Spleen (tissue), 11 donors: ENCODE measurements at regions not wholly inside any gene's neighbourhood (a gene's known extent, or its start where the extent isn't known, plus 50 kb on each side); places are given as distances from the start of the nearest gene placed in this dataset.

Experiments used
- DNase-seq: peaks from one replicate; pipeline ENCODE4 v3.0.0-alpha.2; 2020
- H3K27ac ChIP-seq, 8 donors: fragments of 200-600 bp; sonication (generic) in 7 of 8; 1 replicate in 4 of 8; 2 replicates in 4 of 8; pipeline versions ENCODE4 v1.5.0 to v1.8.0; 2016 to 2021; ENCODE audit warnings: inconsistent platforms in 4 of 8, mild to moderate bottlenecking in 4 of 8, moderate library complexity in 1 of 8
- H3K27me3 ChIP-seq, 7 donors: fragments of 200-600 bp; sonication (generic) in 6 of 7; replicated peaks in 1 of 7; 1 replicate in 4 of 7; 2 replicates in 3 of 7; pipeline versions ENCODE4 v1.5.0 to v1.8.0; 2016 to 2021; ENCODE audit warnings: inconsistent platforms in 3 of 7, mild to moderate bottlenecking in 1 of 7
- H3K36me3 ChIP-seq, 6 donors: fragments of 200-600 bp; sonication (generic) in 5 of 6; 1 replicate in 4 of 6; 2 replicates in 2 of 6; pipeline versions ENCODE4 v1.5.0 to v1.8.0; 2016 to 2021; ENCODE audit warnings: inconsistent platforms in 2 of 6
- H3K4me1 ChIP-seq, 6 donors: fragments of 200-600 bp; sonication (generic) in 5 of 6; 1 replicate in 3 of 6; 2 replicates in 3 of 6; pipeline versions ENCODE4 v1.5.0 to v1.8.0; 2016 to 2021; ENCODE audit warnings: inconsistent platforms in 3 of 6
- H3K4me3 ChIP-seq, 8 donors: fragments of 200-600 bp; sonication (generic) in 7 of 8; 1 replicate in 4 of 8; 2 replicates in 4 of 8; pipeline versions ENCODE4 v1.5.0 to v1.8.0; 2016 to 2021; ENCODE audit warnings: inconsistent platforms in 4 of 8, mild to moderate bottlenecking in 4 of 8, moderate library complexity in 2 of 8
- H3K9me3 ChIP-seq, 8 donors: fragments of 200-600 bp; sonication (generic) in 7 of 8; 1 replicate in 4 of 8; 2 replicates in 4 of 8; pipeline versions ENCODE4 v1.5.0 to v1.8.0; 2016 to 2021; ENCODE audit warnings: inconsistent platforms in 4 of 8
- CTCF ChIP-seq, 11 experiments: fragments of 200-600 bp in 7 of 11; fragments of 450-650 bp in 4 of 11; sonication (generic) in 4 of 11; IDR thresholded peaks in 8 of 11; conservative IDR thresholded peaks in 3 of 11; 1 replicate in 7 of 11; 2 replicates in 4 of 11; pipeline versions ENCODE4 v1.4.0 to v1.8.0; 2016 to 2021; ENCODE audit warnings: antibody characterized with exemption in 11 of 11, inconsistent platforms in 4 of 11, mild to moderate bottlenecking in 1 of 11
- POLR2A ChIP-seq, 3 donors: fragments of 450-650 bp; IDR thresholded peaks; one replicate each; pipeline ENCODE4 v1.5.1; 2017; ENCODE audit warnings: antibody characterized with exemption in 3 of 3, mild to moderate bottlenecking in 1 of 3
- POLR2AphosphoS5 ChIP-seq, 3 donors: sonication (generic); formaldehyde crosslinking; IDR thresholded peaks; one replicate each; pipeline ENCODE4 v1.5.1; 2017; ENCODE audit warnings: antibody characterized with exemption in 3 of 3
- WGBS, 5 donors: extraction: QIAGEN DNeasy Blood & Tissue Kit in 3 of 5; methylation state at CpG; one replicate each; pipeline versions ENCODE4 v1.1.5 to v1.1.7; 2013 to 2018; 5-methylcytosine and 5-hydroxymethylcytosine counted together
- intact Hi-C: fragments of 100-400 bp; cut with DNase I; formaldehyde crosslinking; loops from one replicate; pipeline ENCODE4 v1.15.0; 2023; ENCODE audit warnings: low total_unique reads
- donor health status: healthy with polysubstance abuse.
- donor health status: DM: no; HTN: no; CAD: no; lungs with moderate emphysema.
- donor health status: DM: no; HTN: no; CAD: no.
- donor health status: Bipolar disorder and iron deficiency.
- donor health status: healthy.
- donor health status: DM: no; HTN: no; CAD: no.
- donor health status: DM: yes; HTN: yes; CAD: no.

DNA sequence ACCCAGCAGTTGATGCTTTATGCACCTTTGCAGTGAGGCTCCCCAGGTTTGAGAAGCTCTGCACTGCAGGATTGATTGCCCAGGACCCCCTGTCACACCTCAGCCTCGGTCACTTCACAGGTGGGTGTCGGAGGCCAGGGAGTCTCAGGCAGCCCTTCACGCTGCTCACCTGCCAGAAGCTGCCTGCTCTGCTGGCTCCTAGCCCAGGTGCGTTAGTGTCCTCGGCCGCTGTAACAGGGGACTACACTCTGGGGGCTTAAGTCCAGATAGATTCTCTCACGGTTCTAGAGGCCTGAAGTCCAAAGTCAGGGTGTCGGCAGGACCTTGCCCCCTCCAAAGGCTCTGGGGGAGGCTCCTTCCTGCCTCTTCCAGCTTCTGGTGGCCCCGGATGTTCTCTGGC lies 79.9 kb downstream of the CPZ start:
- no peak overlapping the region for H3K4me3 ChIP-seq
- DNase-seq = peak; percentile 66

DNA sequence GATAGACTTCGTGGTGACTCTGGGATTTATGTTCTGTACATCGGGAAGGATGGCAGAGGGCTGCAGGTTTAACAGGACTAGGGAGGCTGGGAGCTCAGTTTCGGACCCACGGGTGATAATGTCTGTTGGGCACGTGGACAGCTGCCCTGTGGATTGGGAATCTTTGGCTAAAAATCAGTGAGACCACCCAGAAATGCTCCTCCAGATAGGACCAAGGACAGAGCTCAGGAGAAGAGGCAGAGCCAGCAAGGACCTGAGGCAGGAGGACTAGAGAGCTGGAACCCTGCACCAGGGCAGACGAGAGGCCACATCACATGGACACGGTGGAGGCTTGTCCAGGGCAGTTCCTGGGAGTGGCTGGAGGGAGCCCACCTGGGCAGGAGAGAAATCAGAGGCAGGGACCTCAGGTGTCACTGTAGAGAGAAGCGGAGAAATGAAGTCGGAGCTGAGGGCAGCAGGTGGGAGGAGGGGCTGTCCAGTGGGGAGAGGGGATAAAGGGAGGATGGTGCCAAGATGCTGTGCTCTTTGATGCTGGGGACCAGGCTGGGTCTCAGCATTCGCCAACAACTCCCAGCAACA lies 79.2 kb downstream of the CPZ start:
- Histone ChIP-seq H3K4me1 (no peaks in the 10 kb centered on the region), H3K9me3 (peaks cover 0 to 4% (median 0%) of the 10 kb centered on the region in 8 donors), H3K27me3 (peaks cover 0 to 51% (median 0%) of the 10 kb centered on the region in 7 donors), H3K36me3 (no peaks in the 10 kb centered on the region), H3K4me3 (no peak overlapping the region), H3K27ac (no peak overlapping the region)
- TF ChIP-seq POLR2A (IDR thresholded peaks at IDR 0.05) (no peak), CTCF (IDR thresholded peaks at IDR 0.05 in 8 of 11, conservative IDR thresholded peaks at IDR 0.05 in 3 of 11) (no peak), POLR2AphosphoS5 (IDR thresholded peaks at IDR 0.05) (no peak)
- DNase-seq = peak; percentile 37
- WGBS, 5 donors = 58 to 70% (median 66%) methylated on average over 9 to 10 of the region's 10 CpGs
- intact Hi-C loops = no loop called here

More for the DNA sequence above, 79.9 kb downstream of the CPZ start:
- H3K9me3 ChIP-seq = peaks cover 0 to 5% (median 0%) of the 10 kb centered on the region in 8 donors
- no peak overlapping the region for H3K27ac ChIP-seq
- TF ChIP-seq POLR2A (IDR thresholded peaks at IDR 0.05) (no peak), CTCF (IDR thresholded peaks at IDR 0.05 in 8 of 11, conservative IDR thresholded peaks at IDR 0.05 in 3 of 11) (no peak), POLR2AphosphoS5 (IDR thresholded peaks at IDR 0.05) (no peak)
- peaks cover 0 to 50% (median 0%) of the 10 kb centered on the region in 7 donors for H3K27me3 ChIP-seq
- WGBS, 5 donors = 61 to 73% (median 72%) methylated on average over 5 to 9 of the region's 9 CpGs
- no peaks in the 10 kb centered on the region for H3K4me1 ChIP-seq
- H3K36me3 ChIP-seq = no peaks in the 10 kb centered on the region
- intact Hi-C loops = no loop called here
